Skin of body (tissue), 1 donor: ENCODE measurements at regions not wholly inside any gene's neighbourhood (a gene's known extent, or its start where the extent isn't known, plus 50 kb on each side); places are given as distances from the start of the nearest gene placed in this dataset.

Source experiments
- DNase-seq: peaks from one replicate; lab custom pipeline; 2025; lab: John Stamatoyannopoulos, UW

- DNase-seq: no peak
Measured at GRCh38 chr4:125434136-125434535, 119.4 kb downstream of the FAT4 start.

GRCh38 chr4:125440814-125441213, 126.1 kb downstream of the FAT4 start:
- no peak for DNase-seq

- no peak for DNase-seq
Measured at GRCh38 chr4:125444166-125444565, 129.4 kb downstream of the FAT4 start.

- DNase-seq: no peak
Measured at GRCh38 chr4:125445525-125445924, 130.8 kb downstream of the FAT4 start.

- DNase-seq: no peak
Measured at GRCh38 chr4:125447551-125448290, 133.0 kb downstream of the FAT4 start.

- no peak for DNase-seq
Measured at GRCh38 chr4:125456075-125456474, 141.3 kb downstream of the FAT4 start.

GRCh38 chr4:125459531-125459930, 144.8 kb downstream of the FAT4 start:
- no peak for DNase-seq

- no peak for DNase-seq
Measured at GRCh38 chr4:125461676-125462363, 147.1 kb downstream of the FAT4 start.

- no peak for DNase-seq
Measured at GRCh38 chr4:125464146-125464545, 149.4 kb downstream of the FAT4 start.

- DNase-seq: no peak
Measured at GRCh38 chr4:125481334-125482045, 166.7 kb downstream of the FAT4 start.

- no peak for DNase-seq
Measured at GRCh38 chr4:125482822-125483221, 168.1 kb downstream of the FAT4 start.

GRCh38 chr4:125483278-125483677, 168.5 kb downstream of the FAT4 start:
- DNase-seq: peak; percentile 18

- DNase-seq: no peak
Measured at GRCh38 chr4:125484912-125485311, 170.2 kb downstream of the FAT4 start.

- DNase-seq: peak; percentile 19
Measured at GRCh38 chr4:125486351-125486750, 171.6 kb downstream of the FAT4 start.

- DNase-seq: no peak
Measured at GRCh38 chr4:125489952-125490690, 175.4 kb downstream of the FAT4 start.

- DNase-seq: peak; percentile 26
Measured at GRCh38 chr4:125492957-125493356, 178.2 kb downstream of the FAT4 start.

- no peak for DNase-seq
Measured at GRCh38 chr4:125497861-125498260, 183.1 kb downstream of the FAT4 start.

GRCh38 chr4:125498981-125499380, 184.2 kb downstream of the FAT4 start:
- no peak for DNase-seq

GRCh38 chr4:125501090-125501489, 186.3 kb downstream of the FAT4 start:
- no peak for DNase-seq

GRCh38 chr4:125501568-125501967, 186.8 kb downstream of the FAT4 start:
- no peak for DNase-seq

GRCh38 chr4:125505621-125506020, 190.9 kb downstream of the FAT4 start:
- DNase-seq: peak; percentile 37

- DNase-seq: no peak
Measured at GRCh38 chr4:125507141-125507540, 192.4 kb downstream of the FAT4 start.
